B cell (primary cell): ENCODE measurements at regions not wholly inside any gene's neighbourhood (a gene's known extent, or its start where the extent isn't known, plus 50 kb on each side); places are given as distances from the start of the nearest gene placed in this dataset.

Source experiments
- ATAC-seq: fragments of 200-7000 bp; cut with Tn5 transposase; one replicate; pipeline ENCODE4 v1.10.0; 2021; ENCODE audit warnings: low read depth, mild to moderate bottlenecking, moderate number of reproducible peaks, moderate library complexity
- CTCF ChIA-PET: fragments of 350-600 bp; sonication (Branson Sonifier 250); formaldehyde crosslinking; loops from one replicate; lab custom pipeline; 2021; ENCODE audit warnings: antibody characterized with exemption, inconsistent platforms; lab: Charles Lee
- POLR2A ChIA-PET: fragments of 350-600 bp; sonication (Branson Sonifier 250); formaldehyde crosslinking; loops from one replicate; lab custom pipeline; 2021; ENCODE audit warnings: antibody characterized with exemption; lab: Charles Lee
- DNase-seq: peaks from one replicate; pipeline ENCODE4 v3.0.0; 2013
- H2AFZ ChIP-seq: 2 replicates; pipeline ENCODE4 v1.6.1; 2012; ENCODE audit warnings: mild to moderate bottlenecking, low read depth, low read length; ENCODE audit not compliant: insufficient read depth, poor library complexity, severe bottlenecking
- H3K27ac ChIP-seq, 2 donors: 1 replicate in 1 of 2; 2 replicates in 1 of 2; pipeline ENCODE4 v1.5.1; 2012 to 2013; ENCODE audit warnings: low read length in 2 of 2, mild to moderate bottlenecking in 2 of 2, moderate library complexity in 1 of 2
- H3K27me3 ChIP-seq, 4 experiments: fragments of 200-600 bp in 1 of 4; sonication (generic) in 1 of 4; replicated peaks in 1 of 4; 1 replicate in 2 of 4; 2 replicates in 2 of 4; pipeline versions ENCODE4 v1.6.1 to v1.7.0; 2013 to 2016; ENCODE audit warnings: low read length in 3 of 4, mild to moderate bottlenecking in 2 of 4, mixed read lengths in 1 of 4, moderate library complexity in 1 of 4; ENCODE audit not compliant: insufficient read depth in 4 of 4, control insufficient read depth in 3 of 4; ENCODE audit errors: control extremely low read depth in 1 of 4
- H3K36me3 ChIP-seq, 2 experiments: replicated peaks in 1 of 2; 1 replicate in 1 of 2; 2 replicates in 1 of 2; pipeline versions ENCODE4 v1.6.1 to v1.7.1; 2013; ENCODE audit warnings: low read length in 1 of 2; ENCODE audit not compliant: insufficient read depth in 2 of 2, control insufficient read depth in 1 of 2; ENCODE audit errors: control extremely low read depth in 1 of 2, extremely low read depth in 1 of 2
- H3K4me1 ChIP-seq, 2 donors: fragments of 200-600 bp in 1 of 2; sonication (generic) in 1 of 2; 1 replicate in 1 of 2; 2 replicates in 1 of 2; pipeline versions ENCODE4 v1.5.1 to v1.6.1; 2013 to 2017; ENCODE audit warnings: low read length in 2 of 2; ENCODE audit not compliant: control insufficient read depth in 2 of 2, insufficient read depth in 2 of 2
- H3K4me2 ChIP-seq: replicated peaks from 2 replicates; pipeline ENCODE3; 2012; ENCODE audit warnings: mild to moderate bottlenecking, low read depth, low read length; ENCODE audit not compliant: poor library complexity, severe bottlenecking
- H3K4me3 ChIP-seq, 5 experiments: fragments of 200-600 bp in 1 of 5; sonication (generic) in 1 of 5; 1 replicate in 3 of 5; 2 replicates in 2 of 5; pipeline versions ENCODE4 v1.5.1 to v1.7.0; 2011 to 2016; ENCODE audit warnings: low read length in 4 of 5, mild to moderate bottlenecking in 4 of 5, low read depth in 2 of 5, control low read depth in 1 of 5, moderate library complexity in 1 of 5; ENCODE audit not compliant: insufficient read depth in 1 of 5; ENCODE audit errors: control extremely low read depth in 1 of 5, extremely low read depth in 1 of 5
- H3K79me2 ChIP-seq: fragments of 200-600 bp; sonication (generic); one replicate; pipeline ENCODE4 v1.6.0; 2016; ENCODE audit warnings: low read length; ENCODE audit not compliant: control insufficient read depth, insufficient read depth
- H3K9ac ChIP-seq: fragments of 200-600 bp; sonication (generic); 2 replicates; pipeline ENCODE4 v1.6.1; 2017; ENCODE audit warnings: mild to moderate bottlenecking, low read length, moderate library complexity
- H3K9me3 ChIP-seq, 3 donors: one replicate each; pipeline versions ENCODE4 v1.6.1 to v1.7.1; 2013; ENCODE audit warnings: low read length in 2 of 3; ENCODE audit not compliant: control insufficient read depth in 2 of 3, insufficient read depth in 1 of 3; ENCODE audit errors: control extremely low read depth in 1 of 3
- H4K20me1 ChIP-seq: 2 replicates; pipeline ENCODE4 v1.6.0; 2012; ENCODE audit warnings: mild to moderate bottlenecking, low read length; ENCODE audit not compliant: insufficient read depth, control insufficient read depth, poor library complexity, severe bottlenecking
- H3K27ac Mint-ChIP-seq: one replicate; pipeline ENCODE4 v1.8.0; 2021; ENCODE audit warnings: mixed read lengths
- H3K27me3 Mint-ChIP-seq: one replicate; pipeline ENCODE4 v1.8.0; 2021; ENCODE audit warnings: mixed read lengths
- H3K4me1 Mint-ChIP-seq: one replicate; pipeline ENCODE4 v1.8.0; 2021; ENCODE audit warnings: mixed read lengths
- H3K4me3 Mint-ChIP-seq: one replicate; pipeline ENCODE4 v1.8.0; 2021; ENCODE audit warnings: mixed read lengths
- H3K9me3 Mint-ChIP-seq: one replicate; pipeline ENCODE4 v1.8.0; 2022; ENCODE audit warnings: mixed read lengths; ENCODE audit not compliant: insufficient read depth
- CTCF ChIP-seq: fragments of 200-600 bp; IDR thresholded peaks from one replicate; pipeline ENCODE4 v1.8.0; 2022; ENCODE audit warnings: antibody characterized with exemption, mild to moderate bottlenecking
- EZH2 ChIP-seq: IDR thresholded peaks from 2 replicates; pipeline ENCODE4 v1.6.1; 2012; ENCODE audit warnings: borderline replicate concordance, low read depth, mild to moderate bottlenecking, moderate library complexity, low read length; ENCODE audit not compliant: insufficient read depth, poor library complexity, severe bottlenecking
- WGBS: methylation state at CpG from one replicate; pipeline ENCODE4 v1.1.5; 2013; ENCODE audit warnings: missing lambda C conversion rate; ENCODE audit not compliant: insufficient coverage; 5-methylcytosine and 5-hydroxymethylcytosine counted together
- intact Hi-C: fragments of 100-400 bp; cut with micrococcal nuclease; formaldehyde crosslinking; loops from one replicate; pipeline ENCODE4 v1.10.0; 2022

DNA sequence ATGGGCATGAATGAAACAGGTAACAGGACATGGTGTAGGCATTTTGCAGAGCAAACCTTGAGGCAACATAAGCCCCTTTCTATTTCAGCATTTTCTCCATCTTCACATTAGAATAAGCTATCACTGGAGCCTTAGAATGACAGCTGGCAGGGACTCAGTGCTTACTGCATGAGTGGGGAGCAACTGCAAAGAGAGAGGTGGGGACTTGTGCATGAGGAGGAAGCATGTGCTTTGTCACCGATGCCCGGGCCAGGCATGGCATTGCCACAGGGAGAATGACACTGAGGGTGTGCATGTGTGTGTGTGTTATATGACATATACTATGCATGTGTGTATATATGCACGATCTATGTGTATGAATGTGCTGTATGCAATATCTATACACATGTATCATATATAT, 258.2 kb upstream of the RAB6C start:
- H3K79me2 ChIP-seq, result no peaks in the 10 kb centered on the region
- TF ChIP-seq CTCF (no peak), EZH2 (no peak)
- DNase-seq, result no peak
- no peak overlapping the region for H2AFZ ChIP-seq
- 90% methylated on average over 2 of the region's 3 CpGs for WGBS
- no peaks in the 10 kb centered on the region for H4K20me1 ChIP-seq
- Mint-ChIP-seq H3K27ac (no peak overlapping the region), H3K4me3 (no peak overlapping the region), H3K4me1 (no peaks in the 10 kb centered on the region), H3K9me3 (no peaks in the 10 kb centered on the region), H3K27me3 (peaks cover 8% of the 10 kb centered on the region)
- POLR2A ChIA-PET, result no interaction called here
- no peak overlapping the region for H3K9ac ChIP-seq
- H3K36me3 ChIP-seq, result no peaks in the 10 kb centered on the region
- H3K27ac ChIP-seq, result no peak overlapping the region
- CTCF ChIA-PET, result no interaction called here
- H3K4me3 ChIP-seq, result no peak overlapping the region
- no peak for ATAC-seq
- intact Hi-C loops, result no loop called here
- H3K4me2 ChIP-seq, result no peak overlapping the region
- H3K27me3 ChIP-seq, result no peaks in the 10 kb centered on the region
- H3K9me3 ChIP-seq, result peaks cover 0 to 3% (median 0%) of the 10 kb centered on the region in 3 donors
- no peaks in the 10 kb centered on the region for H3K4me1 ChIP-seq

GRCh38 chr2:129721846-129722245, 257.6 kb upstream of the RAB6C start:
- H3K27ac ChIP-seq, result no peak overlapping the region
- no peaks in the 10 kb centered on the region for H3K79me2 ChIP-seq
- H3K4me2 ChIP-seq, result no peak overlapping the region
- Mint-ChIP-seq H3K9me3 (no peaks in the 10 kb centered on the region), H3K4me3 (no peak overlapping the region), H3K27me3 (peaks cover 5% of the 10 kb centered on the region), H3K4me1 (no peaks in the 10 kb centered on the region), H3K27ac (no peak overlapping the region)
- H3K4me3 ChIP-seq, result no peak overlapping the region
- no peaks in the 10 kb centered on the region for H3K27me3 ChIP-seq
- TF ChIP-seq CTCF (no peak), EZH2 (no peak)
- WGBS, result 31% methylated on average over 15 of the region's 15 CpGs
- POLR2A ChIA-PET, result no interaction called here
- CTCF ChIA-PET, result no interaction called here
- no peaks in the 10 kb centered on the region for H4K20me1 ChIP-seq
- peaks cover 0 to 3% (median 0%) of the 10 kb centered on the region in 3 donors for H3K9me3 ChIP-seq
- intact Hi-C loops, result no loop called here
- no peaks in the 10 kb centered on the region for H3K36me3 ChIP-seq
- no peak for DNase-seq
- no peaks in the 10 kb centered on the region for H3K4me1 ChIP-seq
- no peak overlapping the region for H3K9ac ChIP-seq
- no peak overlapping the region for H2AFZ ChIP-seq
- ATAC-seq, result no peak
